ENCODE measurements at regions not wholly inside any gene's neighbourhood (a gene's known extent, or its start where the extent isn't known, plus 50 kb on each side); places are given as distances from the start of the nearest gene placed in this dataset.

DNA sequence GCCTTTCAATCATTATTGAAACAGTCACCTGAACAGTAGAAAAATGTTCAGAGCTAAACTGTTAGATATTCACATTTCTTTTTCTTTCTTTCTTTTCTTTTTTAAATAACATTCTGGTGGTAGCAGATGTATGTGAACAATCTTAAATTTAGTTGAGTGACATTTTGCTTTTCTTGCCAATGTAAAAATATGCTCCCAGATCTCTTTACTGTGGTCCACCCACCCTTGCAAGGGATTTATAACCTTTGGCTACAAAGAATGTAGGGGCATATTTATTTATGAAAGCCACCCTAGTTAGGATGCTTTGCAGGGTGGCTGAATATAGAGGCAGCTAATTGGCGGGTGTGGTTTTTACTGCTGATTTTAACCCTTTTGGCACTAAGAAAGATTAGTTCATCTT lies 473.9 kb downstream of the MFSD1 start:
- TF ChIP-seq, protein P1, sequence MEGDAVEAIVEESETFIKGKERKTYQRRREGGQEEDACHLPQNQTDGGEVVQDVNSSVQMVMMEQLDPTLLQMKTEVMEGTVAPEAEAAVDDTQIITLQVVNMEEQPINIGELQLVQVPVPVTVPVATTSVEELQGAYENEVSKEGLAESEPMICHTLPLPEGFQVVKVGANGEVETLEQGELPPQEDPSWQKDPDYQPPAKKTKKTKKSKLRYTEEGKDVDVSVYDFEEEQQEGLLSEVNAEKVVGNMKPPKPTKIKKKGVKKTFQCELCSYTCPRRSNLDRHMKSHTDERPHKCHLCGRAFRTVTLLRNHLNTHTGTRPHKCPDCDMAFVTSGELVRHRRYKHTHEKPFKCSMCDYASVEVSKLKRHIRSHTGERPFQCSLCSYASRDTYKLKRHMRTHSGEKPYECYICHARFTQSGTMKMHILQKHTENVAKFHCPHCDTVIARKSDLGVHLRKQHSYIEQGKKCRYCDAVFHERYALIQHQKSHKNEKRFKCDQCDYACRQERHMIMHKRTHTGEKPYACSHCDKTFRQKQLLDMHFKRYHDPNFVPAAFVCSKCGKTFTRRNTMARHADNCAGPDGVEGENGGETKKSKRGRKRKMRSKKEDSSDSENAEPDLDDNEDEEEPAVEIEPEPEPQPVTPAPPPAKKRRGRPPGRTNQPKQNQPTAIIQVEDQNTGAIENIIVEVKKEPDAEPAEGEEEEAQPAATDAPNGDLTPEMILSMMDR (IDR thresholded peaks at IDR 0.05) = no peak
- TF ChIP-seq POLR2A (IDR thresholded peaks at IDR 0.05) (no peak), POLR2AphosphoS5 (IDR thresholded peaks at IDR 0.05) (no peak), EP300 (IDR thresholded peaks at IDR 0.05) (no peak)
